HepG2 (cell line): ENCODE measurements at regions not wholly inside any gene's neighbourhood (a gene's known extent, or its start where the extent isn't known, plus 50 kb on each side); places are given as distances from the start of the nearest gene placed in this dataset.

Experiments
- ATAC-seq: fragments of 200-7000 bp; cut with Tn5 transposase; 3 replicates; pipeline ENCODE4 v1.9.1; 2020; ENCODE audit warnings: mild to moderate bottlenecking, moderate library complexity
- BruUV-seq: library from RNA; stranded (reverse); fragments of 400-500 nt; replicated peaks from 2 replicates; lab custom pipeline; 2021; lab: Mats Ljungman, UMichigan
- CTCF ChIA-PET: fragments of 300-600 bp; formaldehyde crosslinking; extraction: SDS; loops from one replicate; lab custom pipeline; 2021; ENCODE audit warnings: low total read pairs, inconsistent platforms, low intra/inter-chr PET ratio; lab: Yijun Ruan, JAX
- POLR2A ChIA-PET: fragments of 350-600 bp; sonication (Branson Sonifier 250); formaldehyde crosslinking; loops from one replicate; lab custom pipeline; 2020; ENCODE audit warnings: antibody characterized with exemption, inconsistent platforms; lab: Yijun Ruan, JAX
- DNase-seq: peaks from one replicate; pipeline ENCODE4 v3.0.0-alpha.2; 2015; ENCODE audit warnings: low spot score
- FAIRE-seq: peaks from 3 replicates; lab custom pipeline; 2011; peaks lifted over from hg19 to GRCh38; lab: Jason Lieb, UNC
- H2AFZ ChIP-seq: one replicate; pipeline ENCODE4 v1.6.1; 2011; ENCODE audit warnings: low read length, inconsistent platforms
- H3K27ac ChIP-seq: fragments of 300-600 bp; 3 replicates; pipeline ENCODE4 v1.8.0; 2011; ENCODE audit warnings: mixed run types, mild to moderate bottlenecking, mixed read lengths, low read length, inconsistent platforms; ENCODE audit not compliant: insufficient read depth; ENCODE audit errors: extremely low read length
- H3K27me3 ChIP-seq, 2 experiments: fragments of 200-600 bp in 1 of 2; 2 replicates in 1 of 2; 3 replicates in 1 of 2; pipeline versions ENCODE4 v1.6.0 to v1.8.0; 2011; ENCODE audit warnings: low read length in 2 of 2, mild to moderate bottlenecking in 2 of 2, moderate library complexity in 2 of 2, inconsistent platforms in 1 of 2; ENCODE audit not compliant: insufficient read depth in 2 of 2, control insufficient read depth in 1 of 2
- H3K36me3 ChIP-seq, 2 experiments: fragments of 200-600 bp in 1 of 2; replicated peaks in 1 of 2; 2 replicates in 1 of 2; 3 replicates in 1 of 2; pipeline versions ENCODE4 v1.5.1 to v1.8.0; 2011; ENCODE audit warnings: low read length in 2 of 2, inconsistent platforms in 1 of 2; ENCODE audit not compliant: insufficient read depth in 2 of 2, control insufficient read depth in 1 of 2
- H3K4me1 ChIP-seq: 2 replicates; pipeline ENCODE4 v1.5.1; 2012; ENCODE audit warnings: low read length, inconsistent platforms; ENCODE audit not compliant: insufficient read depth
- H3K4me2 ChIP-seq: 2 replicates; pipeline ENCODE4 v1.6.0; 2011; ENCODE audit warnings: low read depth, low read length, inconsistent platforms
- H3K4me3 ChIP-seq, 3 experiments: fragments of 200-600 bp in 1 of 3; sonication (generic), shearing (Covaris generic) in 1 of 3; replicated peaks in 1 of 3; 2 replicates each; pipeline ENCODE4 v1.5.1; 2011 to 2016; ENCODE audit warnings: low read length in 3 of 3, inconsistent platforms in 2 of 3, low read depth in 2 of 3, mild to moderate bottlenecking in 2 of 3, control low read depth in 1 of 3, mixed read lengths in 1 of 3; ENCODE audit not compliant: insufficient read depth in 1 of 3
- H3K79me2 ChIP-seq: one replicate; pipeline ENCODE4 v1.6.1; 2011; ENCODE audit warnings: low read length, inconsistent platforms; ENCODE audit not compliant: insufficient read depth
- H3K9ac ChIP-seq: 2 replicates; pipeline ENCODE4 v1.6.0; 2011; ENCODE audit warnings: mild to moderate bottlenecking, low read depth, low read length, inconsistent platforms; ENCODE audit not compliant: insufficient read depth
- H3K9me3 ChIP-seq: 2 replicates; pipeline ENCODE4 v1.5.1; 2012; ENCODE audit warnings: mild to moderate bottlenecking, low read length
- H4K20me1 ChIP-seq: 2 replicates; pipeline ENCODE4 v1.6.0; 2011; ENCODE audit warnings: inconsistent platforms, mild to moderate bottlenecking, low read length, moderate library complexity; ENCODE audit not compliant: insufficient read depth
- ADNP ChIP-seq: sonication (generic); formaldehyde crosslinking; IDR thresholded peaks from 2 replicates; pipeline ENCODE4 v1.4.0; 2020; ENCODE audit warnings: missing genetic modification reagents
- ARNT ChIP-seq: fragments of 450-650 bp; IDR thresholded peaks from 2 replicates; pipeline ENCODE4 v1.6.1; 2017
- ATM ChIP-seq: fragments of 450-650 bp; IDR thresholded peaks from 2 replicates; pipeline ENCODE4 v1.7.1; 2017; ENCODE audit warnings: mild to moderate bottlenecking, borderline replicate concordance
- DRAP1 ChIP-seq: IDR thresholded peaks from 2 replicates; pipeline ENCODE4 v1.6.1; 2016; ENCODE audit warnings: missing genetic modification reagents, missing compliant biosample characterization
- EZH2 ChIP-seq: conservative IDR thresholded peaks from 2 replicates; pipeline ENCODE4 v1.6.1; 2012; ENCODE audit warnings: mild to moderate bottlenecking, low read depth, low read length, moderate library complexity
- IKZF5 ChIP-seq: IDR thresholded peaks from 2 replicates; pipeline ENCODE4 v1.6.1; 2018; ENCODE audit warnings: missing genetic modification reagents, mild to moderate bottlenecking, missing compliant biosample characterization
- MBD4 ChIP-seq: IDR thresholded peaks from 2 replicates; pipeline ENCODE4 v1.6.1; 2012; ENCODE audit warnings: low read length, inconsistent platforms, borderline replicate concordance
- NAIF1 ChIP-seq: sonication (generic); formaldehyde crosslinking; IDR thresholded peaks from 2 replicates; pipeline ENCODE4 v1.5.0; 2020; ENCODE audit warnings: mild to moderate bottlenecking, missing genetic modification reagents, borderline replicate concordance
- NFYC ChIP-seq: IDR thresholded peaks from 2 replicates; pipeline ENCODE4 v1.6.1; 2016; ENCODE audit warnings: missing genetic modification reagents, missing compliant biosample characterization
- NONO ChIP-seq, 2 experiments: fragments of 450-650 bp in 1 of 2; sonication (generic) in 1 of 2; formaldehyde crosslinking in 1 of 2; IDR thresholded peaks in 1 of 2; conservative IDR thresholded peaks in 1 of 2; 2 replicates each; pipeline versions ENCODE4 v1.6.1 to v1.8.0; 2017 to 2022; ENCODE audit warnings: mild to moderate bottlenecking in 1 of 2, missing genetic modification reagents in 1 of 2, moderate library complexity in 1 of 2
- SOX5 ChIP-seq: IDR thresholded peaks from 2 replicates; pipeline ENCODE4 v1.6.1; 2016; ENCODE audit warnings: borderline replicate concordance
- TARDBP ChIP-seq: sonication (generic); formaldehyde crosslinking; IDR thresholded peaks from 2 replicates; pipeline ENCODE4 v1.8.0; 2022; ENCODE audit warnings: mild to moderate bottlenecking, missing genetic modification reagents
- TRIM24 ChIP-seq: sonication (generic); formaldehyde crosslinking; IDR thresholded peaks from 2 replicates; pipeline ENCODE4 v1.8.0; 2022; ENCODE audit warnings: mild to moderate bottlenecking, missing genetic modification reagents
- ZBTB26 ChIP-seq: IDR thresholded peaks from 2 replicates; pipeline ENCODE4 v1.6.1; 2016; ENCODE audit warnings: missing compliant biosample characterization, missing genetic modification reagents, borderline replicate concordance
- ZC3H13 ChIP-seq: sonication (generic); formaldehyde crosslinking; IDR thresholded peaks from 2 replicates; pipeline ENCODE4 v1.8.1; 2023; ENCODE audit warnings: mild to moderate bottlenecking, missing genetic modification reagents, moderate library complexity
- ZKSCAN5 ChIP-seq: sonication (generic); formaldehyde crosslinking; IDR thresholded peaks from 2 replicates; pipeline ENCODE4 v1.5.1; 2020; ENCODE audit warnings: mild to moderate bottlenecking, missing genetic modification reagents
- ZNF468 ChIP-seq: sonication (generic); formaldehyde crosslinking; IDR thresholded peaks from 2 replicates; pipeline ENCODE4 v1.8.0; 2022; ENCODE audit warnings: mild to moderate bottlenecking, moderate library complexity, missing genetic modification reagents
- ZNF737 ChIP-seq: sonication (generic); formaldehyde crosslinking; IDR thresholded peaks from 2 replicates; pipeline ENCODE4 v1.5.0; 2020; ENCODE audit warnings: missing genetic modification reagents, mild to moderate bottlenecking, borderline replicate concordance
- ZNF839 ChIP-seq: sonication (generic); formaldehyde crosslinking; IDR thresholded peaks from 2 replicates; pipeline ENCODE4 v1.4.0; 2020; ENCODE audit warnings: missing genetic modification reagents, mild to moderate bottlenecking, borderline replicate concordance
- WGBS: methylation state at CpG from one replicate; pipeline ENCODE4 v1.1.6; 2017; ENCODE audit warnings: low lambda C conversion rate; 5-methylcytosine and 5-hydroxymethylcytosine counted together
- in situ Hi-C: cut with HindIII; loops from 2 replicates; pipeline ENCODE4 v1.10.0; 2017; ENCODE audit warnings: low pct_unique_long_range_greater_than_20kb; ENCODE audit not compliant: extremely low pct_ligation_motif_present
- intact Hi-C: fragments of 100-400 bp; cut with micrococcal nuclease; formaldehyde crosslinking; loops from one replicate; pipeline ENCODE4 v1.10.0; 2022; ENCODE audit not compliant: unreplicated experiment

GRCh38 chr9:126058011-126058531 lies 268.6 kb upstream of the MVB12B start:
- peaks cover 1 to 22% of the 10 kb centered on the region in 2 experiments; a peak in 1 of 5 replicates for H3K27me3 ChIP-seq

More at GRCh38 chr9:126058011-126058531, 268.6 kb upstream of the MVB12B start:
- Histone ChIP-seq H3K9me3 (no peaks in the 10 kb centered on the region), H3K79me2 (no peaks in the 10 kb centered on the region), H3K9ac (no peak overlapping the region)
- FAIRE-seq, result no peak
- DNase-seq, result no peak
- intact Hi-C loops, result no loop called here
- CTCF ChIA-PET, result no interaction called here
- TF ChIP-seq NAIF1 (CRISPR knock-in tag), result no peak
- TF ChIP-seq ARNT, result no peak
- no peak for TF ChIP-seq IKZF5 (CRISPR knock-in tag)
- no peak for TF ChIP-seq ZBTB26 (CRISPR knock-in tag)
- TF ChIP-seq NFYC, result no peak
- TF ChIP-seq ZC3H13 (CRISPR knock-in tag), result no peak
- TF ChIP-seq ZNF468 (CRISPR knock-in tag), result no peak
- no peak for TF ChIP-seq SOX5 (CRISPR knock-in tag)
- TF ChIP-seq ZKSCAN5 (CRISPR knock-in tag), result no peak
- no peak for TF ChIP-seq TARDBP
- TF ChIP-seq MBD4, result no peak
- no peak for TF ChIP-seq ZNF737 (CRISPR knock-in tag)
- no peak for TF ChIP-seq TRIM24
- TF ChIP-seq ADNP, result no peak
- no peak for TF ChIP-seq ATM
- no peak for TF ChIP-seq EZH2
- no peak for TF ChIP-seq DRAP1 (CRISPR knock-in tag)
- no peak for TF ChIP-seq ZNF839 (CRISPR knock-in tag)
- TF ChIP-seq NONO (IDR thresholded peaks at IDR 0.05), result no peak
- no peak for TF ChIP-seq NONO (CRISPR knock-in tag; conservative IDR thresholded peaks at IDR 0.05)
- TF ChIP-seq, all 625 proteins: peak for 0
- Histone ChIP-seq H4K20me1 (0 out of 2 replicates have a peak, but pooled peaks cover 3% of the 10 kb centered on the region), H3K36me3 (no peaks in the 10 kb centered on the region), H3K4me2 (no peak overlapping the region), H3K4me3 (no peak overlapping the region), H3K4me1 (no peaks in the 10 kb centered on the region), H2AFZ (no peak overlapping the region), H3K27ac (no peak overlapping the region)
- no TSS peak for BruUV-seq
- no peak for ATAC-seq
- POLR2A ChIA-PET, result no interaction called here
- in situ Hi-C loops, result loop anchor here (10.0 kb wide), 1 partner anchor 167 kb away; no protein-coding TSS in a partner anchor
- 37% methylated on average over 9 of the region's 9 CpGs for WGBS
